VCaP (cell line): ENCODE measurements at regions not wholly inside any gene's neighbourhood (a gene's known extent, or its start where the extent isn't known, plus 50 kb on each side); places are given as distances from the start of the nearest gene placed in this dataset.
"Not testable (repeated sequence)": the region's sequence is repeated elsewhere in the genome, so short reads cannot be mapped to it uniquely, and the experiment has no call there.

Source experiments
- H3K27ac ChIP-seq: fragments of 450-650 bp; 2 replicates; pipeline ENCODE4 v1.5.1; 2017
- CTCF ChIP-seq: fragments of 450-650 bp; conservative IDR thresholded peaks from 2 replicates; pipeline ENCODE4 v1.5.1; 2017; ENCODE audit warnings: mild to moderate bottlenecking, moderate library complexity

GRCh38 chr3:197364410-197365071 lies 66.1 kb upstream of the DLG1 start:
- no peak overlapping the region for H3K27ac ChIP-seq
- no peak for TF ChIP-seq CTCF

GRCh38 chr3:197363553-197364409 lies 65.4 kb upstream of the DLG1 start:
- no peak overlapping the region for H3K27ac ChIP-seq
- TF ChIP-seq CTCF: no peak

- TF ChIP-seq CTCF: no peak
These were observed 63.7 kb upstream of the DLG1 start for GRCh38 chr3:197362081-197362480.

GRCh38 chr3:197360095-197360494 lies 61.7 kb upstream of the DLG1 start:
- H3K27ac ChIP-seq: not testable (repeated sequence)

More at GRCh38 chr3:197362081-197362480, 63.7 kb upstream of the DLG1 start:
- H3K27ac ChIP-seq: no peak overlapping the region

- H3K27ac ChIP-seq: not testable (repeated sequence)
These were observed 61.1 kb upstream of the DLG1 start for GRCh38 chr3:197359476-197359875.

- no peak for TF ChIP-seq CTCF
These were observed 58.3 kb upstream of the DLG1 start for GRCh38 chr3:197356741-197357140.

GRCh38 chr3:197356275-197356674 lies 57.9 kb upstream of the DLG1 start:
- H3K27ac ChIP-seq: no peak overlapping the region
- TF ChIP-seq CTCF: no peak

More at GRCh38 chr3:197356741-197357140, 58.3 kb upstream of the DLG1 start:
- no peak overlapping the region for H3K27ac ChIP-seq

- no peak for TF ChIP-seq CTCF
- no peak overlapping the region for H3K27ac ChIP-seq
These were observed 57.3 kb upstream of the DLG1 start for GRCh38 chr3:197355713-197356112.
